ENCODE measurements at regions not wholly inside any gene's neighbourhood (a gene's known extent, or its start where the extent isn't known, plus 50 kb on each side); places are given as distances from the start of the nearest gene placed in this dataset.

DNA sequence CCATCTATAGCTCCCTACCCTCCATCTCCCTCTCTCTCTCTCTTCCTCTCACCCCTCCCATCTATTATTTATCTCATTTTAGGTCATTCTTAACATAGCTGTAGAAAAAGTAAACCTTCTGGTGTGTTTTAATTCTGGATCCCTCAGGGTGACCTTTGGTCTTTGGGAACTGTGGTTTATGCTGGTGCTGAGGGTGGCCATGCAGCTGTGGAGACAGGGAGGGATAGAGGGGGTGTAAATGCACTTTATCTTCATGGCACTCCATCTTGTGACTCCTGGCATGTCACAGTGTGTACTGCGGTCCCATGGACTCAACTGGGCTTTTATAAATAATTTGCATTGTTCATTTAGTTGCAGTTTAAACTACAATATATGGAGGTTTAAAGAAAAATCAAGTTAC is 50.2 kb upstream of the RUNX1 start:
- TF ChIP-seq, protein P1, sequence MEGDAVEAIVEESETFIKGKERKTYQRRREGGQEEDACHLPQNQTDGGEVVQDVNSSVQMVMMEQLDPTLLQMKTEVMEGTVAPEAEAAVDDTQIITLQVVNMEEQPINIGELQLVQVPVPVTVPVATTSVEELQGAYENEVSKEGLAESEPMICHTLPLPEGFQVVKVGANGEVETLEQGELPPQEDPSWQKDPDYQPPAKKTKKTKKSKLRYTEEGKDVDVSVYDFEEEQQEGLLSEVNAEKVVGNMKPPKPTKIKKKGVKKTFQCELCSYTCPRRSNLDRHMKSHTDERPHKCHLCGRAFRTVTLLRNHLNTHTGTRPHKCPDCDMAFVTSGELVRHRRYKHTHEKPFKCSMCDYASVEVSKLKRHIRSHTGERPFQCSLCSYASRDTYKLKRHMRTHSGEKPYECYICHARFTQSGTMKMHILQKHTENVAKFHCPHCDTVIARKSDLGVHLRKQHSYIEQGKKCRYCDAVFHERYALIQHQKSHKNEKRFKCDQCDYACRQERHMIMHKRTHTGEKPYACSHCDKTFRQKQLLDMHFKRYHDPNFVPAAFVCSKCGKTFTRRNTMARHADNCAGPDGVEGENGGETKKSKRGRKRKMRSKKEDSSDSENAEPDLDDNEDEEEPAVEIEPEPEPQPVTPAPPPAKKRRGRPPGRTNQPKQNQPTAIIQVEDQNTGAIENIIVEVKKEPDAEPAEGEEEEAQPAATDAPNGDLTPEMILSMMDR (tag by site-specific recombination; IDR thresholded peaks at IDR 0.05) = no peak
- TF ChIP-seq ZNF121 (tag by site-specific recombination; IDR thresholded peaks at IDR 0.05) (no peak), ZFP41 (tag by site-specific recombination; IDR thresholded peaks at IDR 0.05; ENCODE audit: borderline replicate concordance) (no peak)
- TF ChIP-seq, protein P2, sequence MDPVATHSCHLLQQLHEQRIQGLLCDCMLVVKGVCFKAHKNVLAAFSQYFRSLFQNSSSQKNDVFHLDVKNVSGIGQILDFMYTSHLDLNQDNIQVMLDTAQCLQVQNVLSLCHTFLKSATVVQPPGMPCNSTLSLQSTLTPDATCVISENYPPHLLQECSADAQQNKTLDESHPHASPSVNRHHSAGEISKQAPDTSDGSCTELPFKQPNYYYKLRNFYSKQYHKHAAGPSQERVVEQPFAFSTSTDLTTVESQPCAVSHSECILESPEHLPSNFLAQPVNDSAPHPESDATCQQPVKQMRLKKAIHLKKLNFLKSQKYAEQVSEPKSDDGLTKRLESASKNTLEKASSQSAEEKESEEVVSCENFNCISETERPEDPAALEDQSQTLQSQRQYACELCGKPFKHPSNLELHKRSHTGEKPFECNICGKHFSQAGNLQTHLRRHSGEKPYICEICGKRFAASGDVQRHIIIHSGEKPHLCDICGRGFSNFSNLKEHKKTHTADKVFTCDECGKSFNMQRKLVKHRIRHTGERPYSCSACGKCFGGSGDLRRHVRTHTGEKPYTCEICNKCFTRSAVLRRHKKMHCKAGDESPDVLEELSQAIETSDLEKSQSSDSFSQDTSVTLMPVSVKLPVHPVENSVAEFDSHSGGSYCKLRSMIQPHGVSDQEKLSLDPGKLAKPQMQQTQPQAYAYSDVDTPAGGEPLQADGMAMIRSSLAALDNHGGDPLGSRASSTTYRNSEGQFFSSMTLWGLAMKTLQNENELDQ (tag by site-specific recombination; IDR thresholded peaks at IDR 0.05; ENCODE audit: low read depth) = no peak

All from HEK293 (cell line).